ENCODE measurements at regions not wholly inside any gene's neighbourhood (a gene's known extent, or its start where the extent isn't known, plus 50 kb on each side); places are given as distances from the start of the nearest gene placed in this dataset.

DNA sequence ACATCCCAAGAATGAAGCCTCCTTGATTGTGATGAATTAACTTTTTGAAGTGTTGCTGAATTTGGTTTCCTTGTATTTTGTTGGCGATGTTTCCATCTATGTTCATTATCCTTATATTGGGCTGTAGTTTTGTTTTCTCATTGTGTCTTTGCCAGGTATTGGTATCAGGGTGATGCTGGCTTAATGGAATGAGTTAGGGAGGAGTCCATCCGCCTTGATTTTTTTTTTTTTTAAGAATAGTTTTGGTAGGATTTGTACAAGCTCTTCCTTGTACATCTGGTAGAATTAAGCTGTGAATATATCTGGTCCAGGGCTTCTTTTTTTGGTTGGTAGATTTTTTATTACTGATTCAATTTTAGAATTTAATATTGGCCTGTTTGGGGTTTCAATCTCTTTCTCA is 166.1 kb upstream of the WDFY3 start:
- TF ChIP-seq POLR2A (IDR thresholded peaks at IDR 0.05; ENCODE audit: low read depth, low read length) (no peak), POLR2AphosphoS5 (IDR thresholded peaks at IDR 0.05; ENCODE audit: low read depth, low read length) (no peak), TAF1 (IDR thresholded peaks at IDR 0.05; ENCODE audit: borderline replicate concordance, low read depth, low read length) (no peak)

Measured in GM12892 (cell line).